ENCODE measurements at regions not wholly inside any gene's neighbourhood (a gene's known extent, or its start where the extent isn't known, plus 50 kb on each side); places are given as distances from the start of the nearest gene placed in this dataset.

DNA sequence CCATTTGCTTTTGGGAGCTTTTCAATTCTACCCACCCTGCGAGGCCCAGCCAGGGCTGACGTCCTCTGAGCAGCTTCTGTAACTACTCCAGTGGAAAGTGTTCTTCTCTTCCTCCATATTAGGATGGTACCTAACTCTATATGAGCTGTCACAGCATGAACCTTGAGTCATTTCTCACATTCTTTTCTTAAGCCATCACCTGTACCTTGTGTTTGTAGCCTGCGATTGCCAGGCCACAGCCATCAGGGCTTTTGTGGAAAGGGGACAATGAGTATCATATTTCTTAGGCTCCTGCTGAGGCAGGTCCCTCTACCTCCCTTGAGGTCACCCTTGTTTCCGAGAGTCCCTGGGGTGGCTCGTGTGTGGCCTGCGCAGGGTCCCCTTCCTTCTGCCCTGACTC is 144.5 kb upstream of the DLX2 start:
- TF ChIP-seq EZH2phosphoT487 (IDR thresholded peaks at IDR 0.05; ENCODE audit: borderline replicate concordance) (no peak), POLR2A (IDR thresholded peaks at IDR 0.05; ENCODE audit: borderline replicate concordance, extremely low read depth, insufficient read depth, insufficient read length) (no peak)
- TF ChIP-seq, protein P1, sequence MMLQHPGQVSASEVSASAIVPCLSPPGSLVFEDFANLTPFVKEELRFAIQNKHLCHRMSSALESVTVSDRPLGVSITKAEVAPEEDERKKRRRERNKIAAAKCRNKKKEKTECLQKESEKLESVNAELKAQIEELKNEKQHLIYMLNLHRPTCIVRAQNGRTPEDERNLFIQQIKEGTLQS (IDR thresholded peaks at IDR 0.05), result no peak
- TF ChIP-seq, protein P2, sequence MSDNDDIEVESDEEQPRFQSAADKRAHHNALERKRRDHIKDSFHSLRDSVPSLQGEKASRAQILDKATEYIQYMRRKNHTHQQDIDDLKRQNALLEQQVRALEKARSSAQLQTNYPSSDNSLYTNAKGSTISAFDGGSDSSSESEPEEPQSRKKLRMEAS (IDR thresholded peaks at IDR 0.05), result no peak
- TF ChIP-seq, protein P3, sequence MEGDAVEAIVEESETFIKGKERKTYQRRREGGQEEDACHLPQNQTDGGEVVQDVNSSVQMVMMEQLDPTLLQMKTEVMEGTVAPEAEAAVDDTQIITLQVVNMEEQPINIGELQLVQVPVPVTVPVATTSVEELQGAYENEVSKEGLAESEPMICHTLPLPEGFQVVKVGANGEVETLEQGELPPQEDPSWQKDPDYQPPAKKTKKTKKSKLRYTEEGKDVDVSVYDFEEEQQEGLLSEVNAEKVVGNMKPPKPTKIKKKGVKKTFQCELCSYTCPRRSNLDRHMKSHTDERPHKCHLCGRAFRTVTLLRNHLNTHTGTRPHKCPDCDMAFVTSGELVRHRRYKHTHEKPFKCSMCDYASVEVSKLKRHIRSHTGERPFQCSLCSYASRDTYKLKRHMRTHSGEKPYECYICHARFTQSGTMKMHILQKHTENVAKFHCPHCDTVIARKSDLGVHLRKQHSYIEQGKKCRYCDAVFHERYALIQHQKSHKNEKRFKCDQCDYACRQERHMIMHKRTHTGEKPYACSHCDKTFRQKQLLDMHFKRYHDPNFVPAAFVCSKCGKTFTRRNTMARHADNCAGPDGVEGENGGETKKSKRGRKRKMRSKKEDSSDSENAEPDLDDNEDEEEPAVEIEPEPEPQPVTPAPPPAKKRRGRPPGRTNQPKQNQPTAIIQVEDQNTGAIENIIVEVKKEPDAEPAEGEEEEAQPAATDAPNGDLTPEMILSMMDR (IDR thresholded peaks at IDR 0.05 in 2 of 3, conservative IDR thresholded peaks at IDR 0.05 in 1 of 3; ENCODE audit: borderline replicate concordance in 1 of 3, insufficient read depth in 1 of 3, low read depth in 2 of 3, low read length in 2 of 3), result no peak

Data from HCT116 (cell line).